Chondrocyte (in vitro differentiated cells): ENCODE measurements at regions not wholly inside any gene's neighbourhood (a gene's known extent, or its start where the extent isn't known, plus 50 kb on each side); places are given as distances from the start of the nearest gene placed in this dataset.
A peak's percentile ranks its signal among the peaks of the same experiment; 100 is the strongest.

ENCODE experiments used
- DNase-seq: peaks from one replicate; pipeline ENCODE4 v3.0.0; 2021; ENCODE audit warnings: mixed read lengths, low spot score
- H3K27ac Mint-ChIP-seq: one replicate; pipeline ENCODE4 v1.8.0; 2021; ENCODE audit warnings: mild to moderate bottlenecking, moderate library complexity, mixed read lengths; ENCODE audit not compliant: unreplicated experiment
- H3K27me3 Mint-ChIP-seq: 2 replicates; pipeline ENCODE4 v1.8.0; 2021; ENCODE audit warnings: low read depth, mixed read lengths
- H3K36me3 Mint-ChIP-seq: 2 replicates; pipeline ENCODE4 v1.8.0; 2021; ENCODE audit warnings: low read depth, mixed read lengths
- H3K4me1 Mint-ChIP-seq: 2 replicates; pipeline ENCODE4 v1.8.0; 2021; ENCODE audit warnings: low read depth, mild to moderate bottlenecking, mixed read lengths
- H3K4me3 Mint-ChIP-seq: one replicate; pipeline ENCODE4 v1.8.0; 2021; ENCODE audit warnings: mild to moderate bottlenecking, moderate library complexity, mixed read lengths; ENCODE audit not compliant: unreplicated experiment
- H3K9me3 Mint-ChIP-seq: 2 replicates; pipeline ENCODE4 v1.8.0; 2021; ENCODE audit warnings: low read depth, mixed read lengths
- TF ChIP-seq, protein P1 (sequence below): fragments of 200-600 bp; sonication (generic); IDR thresholded peaks from 2 replicates; pipeline ENCODE4 v1.5.0; 2021; ENCODE audit warnings: antibody characterized with exemption, mild to moderate bottlenecking, moderate library complexity

DNA sequence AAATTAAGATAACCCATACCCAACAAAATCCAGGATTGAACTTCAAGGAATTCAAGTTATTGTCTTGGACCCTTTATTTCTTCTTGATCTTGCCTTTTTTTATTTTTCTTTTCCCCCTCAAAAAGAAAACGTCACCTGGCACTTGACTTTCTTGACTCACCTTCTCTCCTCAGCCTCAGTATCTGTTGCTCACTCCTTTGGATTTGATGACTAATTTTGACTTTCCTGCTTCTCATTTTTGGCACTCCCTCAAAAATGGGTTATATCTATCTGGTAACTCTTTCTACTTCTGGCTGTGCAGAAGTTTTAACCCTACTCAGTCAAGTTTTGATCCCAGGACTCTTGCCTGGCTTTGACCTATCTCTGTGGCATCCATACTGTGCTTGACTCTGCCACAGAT is 66.6 kb upstream of the SPATA31D4 start:
- Mint-ChIP-seq H3K36me3 (no peaks in the 10 kb centered on the region), H3K27ac (no peak overlapping the region), H3K4me3 (no peak overlapping the region), H3K27me3 (no peaks in the 10 kb centered on the region), H3K4me1 (peaks cover 4% of the 10 kb centered on the region), H3K9me3 (no peaks in the 10 kb centered on the region)
- DNase-seq, result no peak
- TF ChIP-seq, protein P1, sequence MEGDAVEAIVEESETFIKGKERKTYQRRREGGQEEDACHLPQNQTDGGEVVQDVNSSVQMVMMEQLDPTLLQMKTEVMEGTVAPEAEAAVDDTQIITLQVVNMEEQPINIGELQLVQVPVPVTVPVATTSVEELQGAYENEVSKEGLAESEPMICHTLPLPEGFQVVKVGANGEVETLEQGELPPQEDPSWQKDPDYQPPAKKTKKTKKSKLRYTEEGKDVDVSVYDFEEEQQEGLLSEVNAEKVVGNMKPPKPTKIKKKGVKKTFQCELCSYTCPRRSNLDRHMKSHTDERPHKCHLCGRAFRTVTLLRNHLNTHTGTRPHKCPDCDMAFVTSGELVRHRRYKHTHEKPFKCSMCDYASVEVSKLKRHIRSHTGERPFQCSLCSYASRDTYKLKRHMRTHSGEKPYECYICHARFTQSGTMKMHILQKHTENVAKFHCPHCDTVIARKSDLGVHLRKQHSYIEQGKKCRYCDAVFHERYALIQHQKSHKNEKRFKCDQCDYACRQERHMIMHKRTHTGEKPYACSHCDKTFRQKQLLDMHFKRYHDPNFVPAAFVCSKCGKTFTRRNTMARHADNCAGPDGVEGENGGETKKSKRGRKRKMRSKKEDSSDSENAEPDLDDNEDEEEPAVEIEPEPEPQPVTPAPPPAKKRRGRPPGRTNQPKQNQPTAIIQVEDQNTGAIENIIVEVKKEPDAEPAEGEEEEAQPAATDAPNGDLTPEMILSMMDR, result no peak

DNA sequence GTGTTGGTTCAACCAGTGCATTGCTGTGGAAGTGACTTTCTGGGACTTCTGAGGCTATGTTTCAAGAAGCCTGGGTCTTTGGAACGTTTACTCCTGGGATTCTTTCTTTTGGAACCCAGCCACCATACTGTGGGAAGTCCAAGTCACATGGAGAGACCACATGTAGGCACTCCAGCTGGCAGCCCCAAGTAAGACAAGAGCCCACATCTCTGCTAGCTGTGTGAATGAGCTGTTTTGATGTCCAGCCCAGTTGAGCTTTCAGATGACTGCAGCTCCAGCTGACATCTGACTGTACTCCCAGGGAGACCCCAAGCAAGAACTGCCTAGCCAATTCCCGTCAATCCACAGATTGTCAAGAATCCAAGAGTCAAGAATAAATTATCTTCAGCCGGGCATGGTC is 60.1 kb upstream of the SPATA31D4 start:
- H3K4me1 Mint-ChIP-seq, result peaks cover 8% of the 10 kb centered on the region
- H3K27ac Mint-ChIP-seq, result no peak overlapping the region
- peaks cover 2% of the 10 kb centered on the region for H3K9me3 Mint-ChIP-seq
- no peaks in the 10 kb centered on the region for H3K27me3 Mint-ChIP-seq
- H3K4me3 Mint-ChIP-seq, result no peak overlapping the region
- no peak for DNase-seq
- no peaks in the 10 kb centered on the region for H3K36me3 Mint-ChIP-seq
- TF ChIP-seq, protein P1, result no peak

DNA sequence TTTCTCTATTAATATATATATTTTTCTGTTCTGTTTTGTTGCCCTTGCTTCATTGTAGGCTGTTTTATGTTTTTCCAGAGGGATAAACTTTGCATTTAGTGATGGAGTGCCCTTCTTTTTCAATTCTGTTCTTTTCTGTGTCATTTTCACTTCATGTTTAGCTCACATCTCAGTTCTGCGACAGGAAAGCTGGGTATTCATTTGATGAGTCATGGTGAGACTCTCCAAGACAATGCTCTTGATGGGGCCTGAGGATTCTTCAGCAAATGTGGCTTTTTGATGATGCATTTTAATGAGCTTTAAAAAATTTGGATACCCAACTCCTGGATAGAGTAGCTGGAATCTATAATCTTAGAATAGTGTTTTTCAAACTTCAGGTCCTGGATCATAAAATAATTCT is 56.5 kb upstream of the SPATA31D4 start:
- TF ChIP-seq, protein P1, result no peak
- H3K27ac Mint-ChIP-seq, result no peak overlapping the region
- H3K9me3 Mint-ChIP-seq, result peaks cover 2% of the 10 kb centered on the region
- no peaks in the 10 kb centered on the region for H3K36me3 Mint-ChIP-seq
- DNase-seq, result no peak
- H3K4me3 Mint-ChIP-seq, result no peak overlapping the region
- H3K4me1 Mint-ChIP-seq, result peaks cover 18% of the 10 kb centered on the region
- H3K27me3 Mint-ChIP-seq, result no peaks in the 10 kb centered on the region

DNA sequence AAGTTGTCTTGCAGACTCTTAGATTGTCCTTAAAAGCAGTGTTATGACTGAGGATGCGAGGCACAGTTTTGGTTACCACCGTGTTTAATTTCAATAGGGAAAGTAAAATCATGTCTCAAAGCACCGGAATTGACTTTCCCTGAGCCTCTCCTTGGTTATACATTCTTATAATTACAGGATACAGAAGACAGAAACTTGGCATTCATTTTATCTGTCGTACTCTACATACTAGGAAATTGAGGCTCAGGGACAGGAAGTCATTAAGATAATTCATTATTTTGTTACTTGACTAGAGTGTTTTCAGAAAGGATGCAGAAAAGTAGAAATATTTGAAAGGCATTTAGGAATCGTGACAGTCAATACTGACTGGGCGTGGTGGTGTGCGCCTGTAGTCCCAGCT is 54.0 kb upstream of the SPATA31D4 start:
- Mint-ChIP-seq H3K27me3 (no peaks in the 10 kb centered on the region), H3K27ac (no peak overlapping the region), H3K4me1 (peaks cover 15% of the 10 kb centered on the region), H3K4me3 (no peak overlapping the region), H3K9me3 (no peaks in the 10 kb centered on the region), H3K36me3 (no peaks in the 10 kb centered on the region)
- no peak for DNase-seq
- TF ChIP-seq, protein P1, result no peak

- Mint-ChIP-seq H3K4me1 (peaks cover 15% of the 10 kb centered on the region), H3K36me3 (no peaks in the 10 kb centered on the region), H3K4me3 (no peak overlapping the region), H3K9me3 (no peaks in the 10 kb centered on the region), H3K27me3 (no peaks in the 10 kb centered on the region), H3K27ac (peak overlapping the region; percentile 6)
- no peak for DNase-seq
- TF ChIP-seq, protein P1, result no peak
Measured at GRCh38 chr9:81874931-81875330, 53.3 kb upstream of the SPATA31D4 start.
